Right lobe of liver (tissue), 6 donors: ENCODE measurements at regions not wholly inside any gene's neighbourhood (a gene's known extent, or its start where the extent isn't known, plus 50 kb on each side); places are given as distances from the start of the nearest gene placed in this dataset.
"Not testable (repeated sequence)": the region's sequence is repeated elsewhere in the genome, so short reads cannot be mapped to it uniquely, and the experiment has no call there.

Experiments
- ATAC-seq, 4 donors: fragments of 200-7000 bp; cut with Tn5 transposase; one replicate each; pipeline ENCODE4 v1.9.1; 2020; ENCODE audit warnings: mild to moderate bottlenecking in 4 of 4, moderate library complexity in 4 of 4
- DNase-seq, 3 donors: peaks; one replicate each; pipeline ENCODE4 v3.0.0-alpha.2; 2020
- H3K27ac ChIP-seq, 3 donors: fragments of 200-600 bp; one replicate each; pipeline ENCODE4 v1.8.0; 2022
- H3K27me3 ChIP-seq, 2 donors: fragments of 200-600 bp; one replicate each; pipeline ENCODE4 v1.8.0; 2022
- H3K36me3 ChIP-seq, 4 donors: fragments of 200-600 bp; sonication (generic) in 1 of 4; one replicate each; pipeline versions ENCODE4 v1.5.1 to v1.8.0; 2017 to 2022; ENCODE audit warnings: control low read depth in 1 of 4
- H3K4me1 ChIP-seq, 4 donors: fragments of 200-600 bp; sonication (generic) in 1 of 4; one replicate each; pipeline versions ENCODE4 v1.5.1 to v1.8.0; 2017 to 2022; ENCODE audit warnings: control low read depth in 1 of 4
- H3K4me3 ChIP-seq, 3 donors: fragments of 200-600 bp; one replicate each; pipeline ENCODE4 v1.8.0; 2022
- H3K9me3 ChIP-seq, 4 donors: fragments of 200-600 bp; sonication (generic) in 1 of 4; one replicate each; pipeline versions ENCODE4 v1.5.1 to v1.8.0; 2017 to 2022; ENCODE audit warnings: control low read depth in 1 of 4
- POLR2A ChIP-seq: fragments of 450-650 bp; IDR thresholded peaks from one replicate; pipeline ENCODE4 v1.6.1; 2017; ENCODE audit warnings: antibody characterized with exemption, mild to moderate bottlenecking
- WGBS: methylation state at CpG from one replicate; pipeline ENCODE4 v1.1.6; 2018; ENCODE audit warnings: low coverage, low lambda C conversion rate; ENCODE audit not compliant: insufficient coverage; ENCODE audit errors: missing lambda C conversion rate; 5-methylcytosine and 5-hydroxymethylcytosine counted together
- intact Hi-C, 2 donors: fragments of 100-400 bp; cut with DNase I; formaldehyde crosslinking; loops; one replicate each; pipeline versions ENCODE4 v1.11.2 to v1.14.1; 2022
- TF ChIP-seq, protein P1 (sequence below), 4 donors: fragments of 200-600 bp in 3 of 4; fragments of 450-650 bp in 1 of 4; IDR thresholded peaks; one replicate each; pipeline versions ENCODE4 v1.5.1 to v1.8.0; 2016 to 2022; ENCODE audit warnings: antibody characterized with exemption in 4 of 4, mild to moderate bottlenecking in 2 of 4
- donor health status: DM: no; HTN: yes; CAD: no.
- donor health status: DM: no; HTN: no; CAD: no.
- donor health status: DM: no; HTN: no; CAD: no.
- donor health status: DM: no; HTN: yes; CAD: no.
- donor health status: DM: no; HTN: yes; CAD: no.

DNA sequence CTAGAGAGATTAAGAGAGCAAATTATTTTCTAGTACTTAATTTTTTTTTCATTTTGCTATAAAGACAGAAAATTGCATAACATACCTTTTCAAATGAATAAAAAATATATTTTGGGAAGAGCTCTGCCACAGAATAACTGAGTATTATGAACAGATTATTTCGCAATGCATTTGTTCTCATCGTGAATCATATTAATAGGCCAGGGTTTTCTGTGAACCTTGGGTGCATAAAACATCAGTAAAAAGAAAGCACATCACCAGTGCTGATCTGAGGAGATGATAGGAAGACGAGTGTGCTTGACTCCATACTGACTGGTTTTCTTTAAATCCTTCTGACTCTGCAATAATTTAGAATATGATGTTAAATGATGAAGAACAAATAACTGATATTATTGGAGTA lies 409.1 kb downstream of the CPS1 start:
- Histone ChIP-seq H3K9me3 (no peaks in the 10 kb centered on the region), H3K27ac (no peak overlapping the region), H3K4me1 (no peaks in the 10 kb centered on the region), H3K36me3 (no peaks in the 10 kb centered on the region), H3K4me3 (no peak overlapping the region), H3K27me3 (no peaks in the 10 kb centered on the region)
- intact Hi-C loops, result no loop called here
- no peak for DNase-seq
- 57% methylated on average over 3 of the region's 3 CpGs for WGBS
- no peak for ATAC-seq
- TF ChIP-seq, protein P1, sequence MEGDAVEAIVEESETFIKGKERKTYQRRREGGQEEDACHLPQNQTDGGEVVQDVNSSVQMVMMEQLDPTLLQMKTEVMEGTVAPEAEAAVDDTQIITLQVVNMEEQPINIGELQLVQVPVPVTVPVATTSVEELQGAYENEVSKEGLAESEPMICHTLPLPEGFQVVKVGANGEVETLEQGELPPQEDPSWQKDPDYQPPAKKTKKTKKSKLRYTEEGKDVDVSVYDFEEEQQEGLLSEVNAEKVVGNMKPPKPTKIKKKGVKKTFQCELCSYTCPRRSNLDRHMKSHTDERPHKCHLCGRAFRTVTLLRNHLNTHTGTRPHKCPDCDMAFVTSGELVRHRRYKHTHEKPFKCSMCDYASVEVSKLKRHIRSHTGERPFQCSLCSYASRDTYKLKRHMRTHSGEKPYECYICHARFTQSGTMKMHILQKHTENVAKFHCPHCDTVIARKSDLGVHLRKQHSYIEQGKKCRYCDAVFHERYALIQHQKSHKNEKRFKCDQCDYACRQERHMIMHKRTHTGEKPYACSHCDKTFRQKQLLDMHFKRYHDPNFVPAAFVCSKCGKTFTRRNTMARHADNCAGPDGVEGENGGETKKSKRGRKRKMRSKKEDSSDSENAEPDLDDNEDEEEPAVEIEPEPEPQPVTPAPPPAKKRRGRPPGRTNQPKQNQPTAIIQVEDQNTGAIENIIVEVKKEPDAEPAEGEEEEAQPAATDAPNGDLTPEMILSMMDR (IDR thresholded peaks at IDR 0.05), result no peak
- TF ChIP-seq POLR2A, result no peak

DNA sequence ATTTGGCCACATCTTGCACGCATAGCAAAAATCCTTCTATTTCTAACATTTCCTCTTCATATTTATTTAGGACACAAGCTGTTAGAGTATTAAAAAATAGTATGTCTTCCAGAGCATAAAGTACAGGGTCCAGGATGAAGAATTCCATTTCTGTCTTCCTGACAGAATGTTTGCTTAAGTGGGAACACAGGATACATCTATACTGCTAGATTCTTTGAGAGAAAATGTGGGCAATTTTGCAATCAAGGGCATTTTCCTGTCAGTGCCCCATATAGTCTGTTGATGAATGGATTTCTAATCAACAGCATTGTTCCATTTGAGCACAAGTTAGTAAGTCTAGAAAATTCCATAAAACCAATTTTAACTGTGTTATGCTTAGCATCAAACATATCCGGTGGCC lies 409.9 kb downstream of the CPS1 start:
- H3K27me3 ChIP-seq, result no peaks in the 10 kb centered on the region
- no peak for DNase-seq
- no peak for ATAC-seq
- 67% methylated on average over 2 of the region's 2 CpGs for WGBS
- intact Hi-C loops, result no loop called here
- H3K9me3 ChIP-seq, result no peaks in the 10 kb centered on the region
- no peak overlapping the region for H3K4me3 ChIP-seq
- no peaks in the 10 kb centered on the region for H3K4me1 ChIP-seq
- TF ChIP-seq, protein P1 (IDR thresholded peaks at IDR 0.05), result no peak
- TF ChIP-seq POLR2A, result no peak
- no peak overlapping the region for H3K27ac ChIP-seq
- no peaks in the 10 kb centered on the region for H3K36me3 ChIP-seq

DNA sequence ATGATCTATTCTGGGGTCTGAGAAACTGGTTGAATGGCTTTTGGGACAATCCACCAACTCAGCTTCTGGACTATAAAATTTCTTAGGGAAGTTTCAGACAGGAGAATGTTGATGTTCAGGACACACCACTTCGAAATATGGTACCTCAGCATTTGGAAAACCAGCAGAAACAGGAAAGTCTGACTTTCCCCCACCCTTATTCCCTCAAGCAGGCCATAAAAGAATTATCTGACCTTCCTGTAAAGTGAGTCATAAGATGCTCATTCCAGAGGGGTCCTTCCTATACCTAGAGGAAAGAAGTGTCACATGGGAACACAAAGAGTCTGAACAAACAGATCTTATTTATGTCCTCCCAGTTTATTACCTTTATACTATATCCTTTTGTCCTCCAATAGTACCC lies 415.0 kb downstream of the CPS1 start:
- DNase-seq (no peak), ATAC-seq (no peak)
- Histone ChIP-seq H3K4me3 (no peak overlapping the region), H3K9me3 (no peaks in the 10 kb centered on the region), H3K36me3 (no peaks in the 10 kb centered on the region), H3K4me1 (no peaks in the 10 kb centered on the region), H3K27me3 (no peaks in the 10 kb centered on the region), H3K27ac (no peak overlapping the region)
- 50% methylated on average over 1 of the region's 1 CpG for WGBS
- intact Hi-C loops, result no loop called here
- TF ChIP-seq, protein P1 (IDR thresholded peaks at IDR 0.05), result no peak
- no peak for TF ChIP-seq POLR2A

DNA sequence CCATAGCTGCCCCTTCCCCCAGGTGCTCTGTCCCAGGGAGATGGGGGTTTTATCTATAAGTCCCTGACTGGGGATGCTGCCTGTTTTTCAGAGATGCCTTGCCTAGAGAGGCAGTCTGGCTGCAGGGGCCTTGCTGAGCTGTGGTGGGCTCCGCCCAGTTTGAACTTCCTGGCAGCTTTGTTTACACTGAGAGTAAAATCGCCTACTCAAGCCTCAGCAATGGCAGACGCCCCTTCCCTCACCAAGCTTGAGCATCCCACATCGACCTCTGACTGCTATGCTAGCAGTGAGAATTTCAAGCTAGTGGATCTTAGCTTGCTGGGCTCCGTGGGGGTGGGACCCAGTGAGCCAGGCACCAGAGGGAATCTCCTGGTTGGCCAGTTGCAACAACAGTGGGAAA lies 430.4 kb downstream of the CPS1 start:
- H3K27ac ChIP-seq, H3K36me3 ChIP-seq, ATAC-seq, H3K4me1 ChIP-seq, DNase-seq, H3K4me3 ChIP-seq, H3K9me3 ChIP-seq, intact Hi-C loops, H3K27me3 ChIP-seq: not testable (repeated sequence)
- WGBS, result 80% methylated on average over 1 of the region's 5 CpGs

DNA sequence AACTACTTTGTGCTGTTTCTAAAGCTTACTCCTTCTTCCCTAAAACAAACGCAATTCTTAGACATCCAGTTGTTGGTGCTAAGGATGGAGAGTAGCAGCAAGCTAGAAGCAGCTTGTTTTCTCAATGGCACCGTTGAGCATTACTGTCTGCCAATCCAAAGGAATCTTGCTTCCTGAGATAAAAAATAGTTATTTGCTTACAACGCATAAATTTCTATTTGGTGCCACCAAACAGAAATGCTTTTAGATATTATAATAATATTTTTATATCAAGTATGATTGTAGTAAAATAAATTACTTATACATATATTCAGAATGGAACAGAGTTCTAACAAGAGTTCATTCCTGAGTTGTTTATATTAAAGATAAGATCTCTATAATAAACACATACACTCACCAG lies 434.7 kb downstream of the CPS1 start:
- 63% methylated on average over 3 of the region's 3 CpGs for WGBS
- H3K27ac ChIP-seq, result no peak overlapping the region
- intact Hi-C loops, result no loop called here

More for the DNA sequence above, 434.7 kb downstream of the CPS1 start:
- Histone ChIP-seq H3K36me3 (no peaks in the 10 kb centered on the region), H3K4me3 (no peak overlapping the region), H3K27me3 (no peaks in the 10 kb centered on the region), H3K9me3 (no peaks in the 10 kb centered on the region), H3K4me1 (no peaks in the 10 kb centered on the region)
- DNase-seq (no peak), ATAC-seq (no peak)
- TF ChIP-seq, protein P1 (IDR thresholded peaks at IDR 0.05), result no peak
- TF ChIP-seq POLR2A, result no peak
